Non-pigmented ciliary epithelial cell (primary cell): ENCODE measurements at regions not wholly inside any gene's neighbourhood (a gene's known extent, or its start where the extent isn't known, plus 50 kb on each side); places are given as distances from the start of the nearest gene placed in this dataset.
A peak's percentile ranks its signal among the peaks of the same experiment; 100 is the strongest.

Source experiments
- DNase-seq: peaks from one replicate; pipeline ENCODE4 v3.0.0-alpha.2; 2010; ENCODE audit warnings: low read depth

- no peak for DNase-seq
Observed at GRCh38 chr17:77572065-77572601, 386.4 kb upstream of the TNRC6C start.

- no peak for DNase-seq
Observed at GRCh38 chr17:77572851-77573250, 385.7 kb upstream of the TNRC6C start.

- DNase-seq: no peak
Observed at GRCh38 chr17:77577491-77577890, 381.0 kb upstream of the TNRC6C start.

- DNase-seq: no peak
Observed at GRCh38 chr17:77579131-77579530, 379.4 kb upstream of the TNRC6C start.

- no peak for DNase-seq
Observed at GRCh38 chr17:77579682-77580081, 378.8 kb upstream of the TNRC6C start.

GRCh38 chr17:77580531-77581270 lies 377.8 kb upstream of the TNRC6C start:
- DNase-seq: no peak

GRCh38 chr17:77581480-77581879 lies 377.0 kb upstream of the TNRC6C start:
- peak; percentile 17 for DNase-seq

- DNase-seq: no peak
Observed at GRCh38 chr17:77585142-77585860, 373.2 kb upstream of the TNRC6C start.

GRCh38 chr17:77590951-77591735 lies 367.4 kb upstream of the TNRC6C start:
- DNase-seq: no peak

GRCh38 chr17:77592106-77592865 lies 366.2 kb upstream of the TNRC6C start:
- no peak for DNase-seq

GRCh38 chr17:77593081-77593480 lies 365.4 kb upstream of the TNRC6C start:
- no peak for DNase-seq

- no peak for DNase-seq
Observed at GRCh38 chr17:77594416-77595209, 363.9 kb upstream of the TNRC6C start.

GRCh38 chr17:77596491-77597417 lies 361.7 kb upstream of the TNRC6C start:
- DNase-seq: no peak

- no peak for DNase-seq
Observed at GRCh38 chr17:77597418-77598240, 360.9 kb upstream of the TNRC6C start.

- no peak for DNase-seq
Observed at GRCh38 chr17:77598241-77598620, 360.3 kb upstream of the TNRC6C start.

GRCh38 chr17:77599699-77600098 lies 358.8 kb upstream of the TNRC6C start:
- DNase-seq: no peak

GRCh38 chr17:77600346-77600745 lies 358.2 kb upstream of the TNRC6C start:
- DNase-seq: no peak

GRCh38 chr17:77601054-77601979 lies 357.2 kb upstream of the TNRC6C start:
- no peak for DNase-seq
